HG02973 (cell line): ENCODE measurements at regions not wholly inside any gene's neighbourhood (a gene's known extent, or its start where the extent isn't known, plus 50 kb on each side); places are given as distances from the start of the nearest gene placed in this dataset.

ENCODE experiments used
- ATAC-seq: cut with Tn5 transposase; IDR thresholded peaks from one replicate; pipeline ENCODE4 v1.9.1; 2021; ENCODE audit warnings: moderate library complexity; ENCODE audit not compliant: unreplicated experiment

DNA sequence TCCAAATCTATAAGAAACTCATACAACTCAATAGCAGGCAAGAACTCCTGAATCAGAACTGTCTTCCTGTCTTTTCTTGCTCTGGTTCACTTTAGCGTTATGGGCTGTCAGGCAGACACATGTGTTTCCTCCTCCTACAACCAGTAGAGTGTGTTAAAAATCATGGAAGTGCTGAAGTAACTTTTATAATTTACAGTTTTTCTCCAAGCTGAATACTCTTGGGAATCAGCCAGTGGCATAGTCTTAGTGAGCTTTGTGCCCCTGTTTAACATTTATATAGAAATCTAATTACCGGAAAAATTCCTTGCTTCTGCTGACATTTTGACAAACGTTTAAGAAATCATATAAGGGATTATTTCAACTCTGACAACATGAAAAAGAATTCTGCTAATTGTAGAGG lies 113.1 kb upstream of the RGS18 start:
- ATAC-seq = no peak

DNA sequence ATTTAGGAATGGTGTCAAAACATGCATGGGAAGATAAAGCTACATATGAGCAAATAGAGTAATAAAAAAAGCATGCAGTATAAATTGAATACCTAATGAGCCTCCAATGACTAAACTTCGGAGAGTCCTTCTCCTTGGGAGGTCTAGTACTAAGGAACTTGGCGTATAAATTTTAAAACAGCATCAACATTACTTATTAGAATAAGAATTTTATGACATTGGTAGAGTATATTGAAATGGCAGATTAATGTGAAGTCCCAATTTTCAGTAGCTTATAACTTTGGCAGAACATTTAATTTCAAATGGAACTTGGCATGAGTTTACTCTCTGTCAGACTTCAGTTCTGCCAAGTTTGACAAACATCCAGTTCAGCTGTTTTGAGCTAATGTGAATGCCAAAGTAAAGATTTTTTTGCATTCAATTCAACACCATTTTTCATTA lies 104.7 kb upstream of the RGS18 start:
- no peak for ATAC-seq

DNA sequence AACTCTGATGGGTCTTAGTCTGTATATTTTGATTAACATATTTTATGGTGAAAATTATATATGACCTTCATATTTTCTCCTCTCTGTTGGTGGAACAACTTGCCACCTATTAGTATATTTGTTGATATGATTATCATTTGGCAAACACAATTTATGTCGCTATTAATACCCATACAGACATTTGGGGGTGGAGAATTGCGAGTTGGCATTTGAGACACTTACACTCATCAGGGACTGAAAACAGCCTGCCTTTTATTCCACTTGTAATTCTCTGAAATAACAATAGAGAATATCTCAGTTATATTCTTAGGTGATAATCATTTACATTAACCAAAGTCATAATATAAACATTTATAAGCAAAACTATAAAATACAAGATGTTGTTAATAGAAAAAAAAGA lies 100.5 kb upstream of the RGS18 start:
- ATAC-seq = no peak

DNA sequence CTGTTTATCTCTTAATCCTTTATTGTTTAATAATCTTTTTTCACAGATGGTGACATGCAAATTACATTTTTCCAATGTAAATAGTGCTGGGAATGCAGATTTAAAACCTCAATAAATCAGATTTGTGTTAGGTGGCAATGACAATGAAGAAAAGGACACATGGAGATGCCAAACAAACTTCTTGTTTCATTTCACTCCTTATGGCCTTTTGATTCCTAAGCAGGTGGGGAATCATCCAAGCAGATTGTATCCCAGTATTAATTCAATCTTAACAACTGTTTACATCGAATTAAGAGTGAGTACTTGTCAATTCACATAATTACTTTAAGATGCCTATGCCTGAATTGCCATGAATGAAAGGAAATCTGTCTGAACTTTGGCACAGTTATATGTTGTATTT lies 98.9 kb upstream of the RGS18 start:
- no peak for ATAC-seq

DNA sequence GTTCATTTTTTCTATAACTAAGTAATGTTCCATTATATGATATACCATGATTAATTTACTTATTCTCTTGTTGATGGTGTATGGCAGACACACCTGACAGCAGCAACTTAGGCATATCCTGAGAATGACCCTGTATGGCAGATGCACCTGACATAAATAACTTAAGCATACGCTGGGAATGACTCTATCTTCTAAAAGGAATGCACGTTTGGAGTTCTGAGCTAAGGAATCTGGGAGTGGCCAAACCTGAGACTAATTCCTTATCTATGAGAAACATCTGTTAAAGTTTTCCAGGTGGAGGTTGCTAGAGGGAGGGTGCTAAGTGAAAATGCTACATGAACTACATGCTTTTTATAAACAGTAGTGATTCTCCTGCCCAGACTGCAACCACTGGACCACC lies 96.7 kb upstream of the RGS18 start:
- ATAC-seq = no peak

DNA sequence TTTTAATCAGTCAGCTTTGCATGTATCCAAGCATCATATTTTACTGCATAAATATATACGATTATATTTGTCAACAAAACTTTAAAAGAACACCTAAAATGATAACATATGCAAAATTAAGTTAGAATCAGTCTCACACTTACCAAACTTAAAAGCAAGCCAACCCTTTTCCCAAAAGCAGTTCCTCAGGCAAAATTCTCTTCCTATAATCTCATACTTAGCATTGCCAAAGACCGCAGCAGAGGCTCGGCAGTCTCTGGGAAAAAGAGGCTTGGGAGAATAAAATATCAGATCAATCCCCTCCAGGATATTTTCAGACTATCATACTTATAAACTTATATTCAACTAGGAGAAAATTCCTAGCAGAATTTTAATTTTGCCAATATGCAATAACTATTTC lies 93.2 kb upstream of the RGS18 start:
- ATAC-seq = no peak

DNA sequence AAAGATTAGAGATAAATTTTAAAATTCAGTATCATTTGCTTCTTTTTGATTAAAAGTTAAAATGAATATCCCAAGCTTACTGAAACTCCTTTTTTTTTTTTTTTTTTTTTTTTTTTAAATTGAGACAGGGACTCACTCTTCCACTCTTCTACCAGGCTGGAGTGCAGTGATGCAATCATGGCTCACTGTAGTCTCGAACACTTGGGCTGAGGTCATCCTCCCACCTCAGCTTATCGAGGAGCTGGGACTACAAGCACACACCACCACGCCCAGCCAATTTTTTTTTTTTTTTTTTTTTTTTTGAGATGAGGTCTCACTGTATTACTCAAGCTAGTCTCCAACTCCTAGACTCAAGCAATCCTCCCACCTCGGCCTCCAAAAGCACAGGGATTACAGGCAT lies 92.1 kb upstream of the RGS18 start:
- ATAC-seq = no peak

DNA sequence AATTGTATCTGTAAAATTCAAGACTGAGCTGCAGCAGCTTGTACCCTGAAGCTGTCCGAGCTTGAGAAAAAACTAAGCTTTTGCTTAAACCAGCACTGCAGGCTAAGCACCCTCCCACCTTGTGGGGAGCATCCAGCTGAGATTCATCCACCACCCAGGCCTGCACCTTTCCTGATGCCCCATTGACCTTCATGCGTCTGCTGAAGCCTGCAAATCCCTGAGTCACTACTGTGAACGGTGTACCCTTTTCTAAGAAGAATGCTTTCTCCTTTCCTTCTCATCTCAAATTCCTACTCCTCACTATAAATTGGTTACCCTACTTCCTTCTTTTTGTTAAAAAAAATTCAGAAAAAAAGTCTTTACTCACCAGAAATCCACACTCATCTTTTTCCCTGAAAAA lies 90.9 kb upstream of the RGS18 start:
- ATAC-seq = no peak

DNA sequence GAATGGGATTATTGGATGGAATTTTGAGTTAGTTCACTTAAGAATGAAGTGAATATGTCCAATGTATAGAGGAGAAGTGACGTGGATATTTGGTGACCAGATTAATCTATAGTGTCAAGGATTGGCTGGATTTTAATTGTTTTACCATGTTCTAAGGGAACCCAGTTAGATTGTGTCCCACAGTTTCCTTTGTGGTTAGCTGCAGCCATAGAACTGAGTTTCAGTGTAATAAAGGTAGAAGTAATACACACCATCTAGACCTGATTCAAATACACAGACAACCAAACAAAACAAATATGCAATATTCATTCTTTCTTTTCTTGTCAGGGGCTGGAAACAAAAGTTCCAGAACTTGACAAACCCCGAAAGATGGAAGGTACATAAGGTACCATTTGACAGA lies 88.0 kb upstream of the RGS18 start:
- no peak for ATAC-seq

DNA sequence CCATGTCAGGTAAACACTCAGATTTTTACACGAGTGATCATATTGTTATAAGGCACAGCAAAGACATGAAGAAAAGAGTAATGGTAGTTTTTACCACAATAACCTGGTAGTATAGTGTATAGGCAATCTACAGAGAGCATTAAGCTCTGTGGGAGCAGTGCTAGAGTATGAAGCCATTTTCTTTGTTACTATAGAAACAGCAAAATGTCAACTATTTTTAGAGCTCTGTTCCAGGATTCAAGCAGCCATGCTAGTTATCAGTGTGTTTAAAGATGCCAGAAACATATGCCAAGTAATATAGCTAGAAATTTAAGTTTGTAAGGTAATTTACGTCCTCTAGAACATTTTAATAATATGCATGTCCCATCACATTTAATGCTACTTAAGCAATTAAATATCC lies 77.6 kb upstream of the RGS18 start:
- ATAC-seq = no peak

DNA sequence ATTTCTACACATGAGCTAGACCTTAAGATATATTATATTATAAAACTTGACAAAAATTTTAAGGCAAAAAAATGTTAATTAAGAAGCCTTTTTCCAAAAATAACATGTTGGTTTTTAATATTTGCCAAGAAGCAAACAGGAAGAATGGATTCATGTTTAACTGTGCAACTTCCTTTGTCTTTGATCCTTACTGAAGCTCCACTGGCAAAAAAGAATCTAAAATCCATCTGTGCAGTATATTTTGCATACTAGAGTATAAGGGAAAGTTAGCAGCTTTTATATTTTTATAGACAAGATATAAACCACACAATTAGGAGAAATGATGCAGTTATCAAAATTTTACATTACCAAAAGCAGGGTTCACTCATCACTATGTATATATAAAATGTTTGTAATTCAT lies 76.9 kb upstream of the RGS18 start:
- ATAC-seq = no peak

DNA sequence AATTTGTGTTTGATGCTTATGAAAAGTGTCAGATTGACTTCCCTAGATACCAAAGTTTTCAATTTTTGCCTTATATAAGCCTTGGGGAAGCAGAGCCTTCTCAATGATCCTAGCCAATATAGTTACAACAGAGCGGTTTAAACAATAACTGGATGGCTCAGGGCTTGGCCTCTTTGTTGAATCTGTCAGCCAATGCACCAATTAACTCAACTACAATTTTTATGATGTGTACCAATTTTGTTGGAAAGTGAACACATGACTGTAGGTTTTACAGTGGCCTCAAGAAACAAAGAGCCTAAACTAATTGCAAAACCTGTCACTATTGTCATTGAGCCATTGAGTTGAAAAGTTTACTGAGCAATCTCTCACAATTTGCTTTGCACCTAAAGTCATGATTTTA lies 71.6 kb upstream of the RGS18 start:
- ATAC-seq = no peak

DNA sequence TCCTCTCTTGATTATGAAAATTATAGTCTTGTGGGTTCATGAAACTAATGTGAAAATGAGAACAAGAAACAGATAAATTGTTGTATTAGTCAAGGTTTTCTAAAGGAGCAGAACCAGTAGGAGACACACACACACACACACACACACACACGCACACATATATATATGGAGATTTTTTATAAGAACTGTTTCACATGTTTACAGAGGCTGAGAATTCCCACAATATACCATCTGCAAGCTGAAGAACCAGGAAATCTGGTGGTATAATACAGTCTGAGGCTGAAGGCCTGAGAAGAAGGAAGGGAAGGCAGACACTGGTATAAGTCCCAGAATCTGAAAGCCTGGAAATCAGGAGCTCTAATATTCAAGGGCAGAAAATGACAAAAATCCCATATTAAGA lies 70.9 kb upstream of the RGS18 start:
- ATAC-seq = no peak

DNA sequence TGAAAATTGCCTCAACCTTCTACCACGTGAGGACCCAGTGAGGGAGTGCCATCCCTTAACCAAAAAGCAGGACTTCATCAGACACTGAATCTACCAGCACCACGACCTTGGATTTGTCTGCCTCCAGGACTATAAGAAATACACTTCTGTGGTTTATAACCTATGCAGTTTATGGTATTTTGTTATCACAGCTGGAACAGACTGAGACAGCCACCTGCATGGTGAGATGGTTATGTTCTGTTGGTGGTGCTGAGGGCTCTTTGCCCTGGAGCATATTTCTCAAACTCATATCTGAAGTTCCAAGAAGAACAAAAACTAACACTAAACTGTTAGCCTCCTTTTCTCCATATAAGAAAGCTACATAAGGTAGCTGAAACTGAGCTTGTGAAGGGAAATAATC lies 69.8 kb upstream of the RGS18 start:
- no peak for ATAC-seq

DNA sequence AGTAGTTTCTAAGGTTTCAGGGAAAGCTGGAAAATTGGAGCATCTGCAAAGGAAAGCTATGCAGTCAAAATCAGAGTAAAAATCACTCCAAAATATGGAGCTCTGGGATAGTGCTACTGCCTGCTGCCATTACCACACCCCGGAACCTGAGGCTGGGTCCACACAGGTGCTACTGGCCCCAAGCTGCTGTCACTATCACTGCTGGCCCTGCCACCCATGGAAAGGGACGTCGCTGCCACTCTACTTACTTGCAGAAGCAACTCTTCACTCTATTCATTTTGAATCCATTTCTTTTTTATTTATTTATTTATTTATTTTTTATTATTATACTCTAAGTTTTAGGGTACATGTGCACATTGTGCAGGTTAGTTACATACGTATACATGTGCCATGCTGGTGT lies 60.3 kb upstream of the RGS18 start:
- ATAC-seq = no peak

DNA sequence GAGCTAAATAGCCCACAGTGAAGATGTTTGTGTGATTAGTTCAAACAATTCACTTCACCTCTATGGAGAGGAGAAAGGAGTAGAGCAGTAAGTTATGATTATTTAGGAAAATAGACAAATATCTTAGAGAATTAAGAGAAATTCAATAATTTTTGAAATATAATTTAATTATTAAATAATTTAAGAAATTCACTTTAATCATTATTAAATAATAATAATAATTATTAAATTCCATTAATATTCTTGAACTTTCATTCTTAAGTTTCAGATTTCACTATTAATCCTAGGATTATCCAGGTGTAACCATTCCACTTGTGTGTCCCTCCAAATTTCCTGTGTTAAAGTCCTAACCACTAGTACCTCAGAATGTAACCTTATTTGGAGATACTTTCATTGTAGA lies 58.9 kb upstream of the RGS18 start:
- ATAC-seq = no peak

DNA sequence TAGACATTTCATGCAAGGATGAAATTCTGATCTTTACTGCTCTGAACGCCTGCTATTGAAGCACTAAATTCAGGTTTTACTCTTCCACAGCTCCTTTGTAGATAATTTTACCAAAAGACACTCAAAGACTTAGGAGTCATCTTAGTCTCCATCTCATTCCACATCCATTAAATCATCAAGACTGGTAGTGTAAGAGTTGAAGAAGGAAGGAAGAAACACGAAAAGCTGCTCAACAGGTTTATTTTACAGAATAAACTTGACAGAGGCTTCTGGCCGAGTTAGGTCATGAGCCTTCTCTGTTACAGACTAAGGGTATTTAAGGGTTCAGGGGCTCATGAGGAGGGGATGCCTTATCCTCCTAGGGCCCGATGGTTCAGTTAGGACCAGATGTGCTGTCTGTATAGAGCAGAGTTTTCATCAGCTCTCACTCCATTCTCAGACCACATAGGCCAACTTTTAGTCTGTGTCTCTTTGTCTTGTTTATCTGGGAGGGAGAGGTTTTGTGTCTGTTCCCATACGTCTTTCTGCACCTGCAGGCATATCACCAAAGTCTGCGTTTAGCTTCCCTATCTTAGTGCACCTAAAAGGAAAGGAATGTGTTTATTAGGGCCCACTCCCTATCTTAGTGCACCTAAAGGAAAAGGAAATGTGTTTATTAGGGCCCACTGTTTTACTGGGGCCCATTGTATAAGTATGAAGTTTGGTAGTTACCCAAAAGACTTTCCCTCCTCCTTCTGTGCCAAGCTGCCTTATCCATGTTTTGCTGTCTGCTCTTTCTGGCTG lies 57.4 kb upstream of the RGS18 start:
- ATAC-seq = no peak

DNA sequence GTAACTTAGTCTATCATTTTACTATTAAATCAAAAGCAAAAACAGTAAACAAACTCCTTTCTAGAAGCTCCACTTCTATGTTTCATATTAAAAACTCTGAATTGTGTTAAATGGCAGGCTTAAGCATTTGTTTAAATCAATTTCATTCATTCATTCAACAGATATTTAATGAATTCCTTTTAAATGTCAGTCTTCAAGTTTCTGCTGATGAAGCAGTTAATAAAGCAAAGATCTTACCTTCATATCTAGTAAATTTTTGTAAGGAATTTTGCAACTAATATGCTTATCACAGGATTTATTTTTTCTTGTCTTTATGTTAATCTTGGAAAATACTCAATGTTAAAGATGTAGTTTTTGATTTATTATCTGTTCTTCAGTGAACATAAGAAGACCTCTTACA lies 54.1 kb upstream of the RGS18 start:
- no peak for ATAC-seq

DNA sequence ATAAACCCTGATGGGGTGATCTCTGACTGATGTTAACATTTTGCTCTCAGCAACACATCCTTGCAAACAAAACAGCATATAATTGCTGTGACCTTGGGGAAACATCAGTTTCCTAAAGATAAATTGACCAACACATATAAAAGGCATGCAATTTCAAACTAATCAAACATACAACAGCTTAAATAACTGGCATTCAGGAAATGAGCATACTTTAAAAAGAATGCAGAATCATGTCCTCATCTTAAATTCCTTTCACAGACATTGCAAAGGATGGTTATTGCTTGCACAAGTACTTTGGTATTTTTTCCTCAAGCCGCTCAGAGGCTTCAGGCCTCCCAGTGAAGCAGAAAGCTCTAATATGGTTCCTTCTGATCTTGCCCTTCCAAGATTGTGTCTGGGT lies 53.4 kb upstream of the RGS18 start:
- no peak for ATAC-seq

DNA sequence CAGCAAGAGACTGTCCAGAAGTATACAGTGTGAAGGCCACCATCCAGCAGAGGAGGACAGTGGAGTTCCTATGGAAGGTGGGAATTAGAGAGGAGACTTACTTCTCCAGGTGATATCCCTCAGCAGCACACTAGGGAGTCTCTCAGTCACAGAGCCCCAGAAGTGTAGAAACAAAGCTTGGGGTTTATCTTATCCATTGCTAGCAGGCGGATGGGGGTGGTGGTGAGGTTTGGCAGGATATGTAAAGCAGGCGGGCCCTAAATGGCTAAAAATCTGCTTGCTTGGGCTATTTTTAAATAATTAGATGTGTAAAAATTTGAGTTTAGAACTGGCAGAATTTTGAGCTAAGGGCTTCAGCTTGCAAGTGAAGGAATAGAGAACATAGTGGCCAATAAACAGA lies 50.1 kb upstream of the RGS18 start:
- ATAC-seq = no peak
